ENCODE measurements at regions not wholly inside any gene's neighbourhood (a gene's known extent, or its start where the extent isn't known, plus 50 kb on each side); places are given as distances from the start of the nearest gene placed in this dataset.

GRCh38 chrX:20487227-20487626, 220.5 kb upstream of the RPS6KA3 start:
- no peaks in the 10 kb centered on the region for H3K36me3 ChIP-seq (ENCODE audit: insufficient read depth, low read length)
- no peak overlapping the region for H3K27ac ChIP-seq (ENCODE audit: low read depth, low read length)
- no peaks in the 10 kb centered on the region for H3K9me3 Mint-ChIP-seq (ENCODE audit: unreplicated experiment)
- peaks cover 4% of the 10 kb centered on the region for H3K4me1 Mint-ChIP-seq (ENCODE audit: low read depth, unreplicated experiment)
- no peak overlapping the region for H3K9ac ChIP-seq (ENCODE audit: low read length)
- H3K27me3 Mint-ChIP-seq (ENCODE audit: low read depth, unreplicated experiment): no peaks in the 10 kb centered on the region
- no peaks in the 10 kb centered on the region for H3K36me3 Mint-ChIP-seq (ENCODE audit: low read depth, unreplicated experiment)
- TF ChIP-seq CTCF (IDR thresholded peaks at IDR 0.05; ENCODE audit: insufficient read depth, low read depth, low read length) (no peak), EZH2 (IDR thresholded peaks at IDR 0.05; ENCODE audit: insufficient read depth, low read length) (no peak)
- H3K4me3 Mint-ChIP-seq (ENCODE audit: unreplicated experiment): no peak overlapping the region
- H3K9me3 ChIP-seq (ENCODE audit: insufficient read depth, low read depth, low read length): no peaks in the 10 kb centered on the region
- H3K27me3 ChIP-seq (ENCODE audit: insufficient read depth, low read length): no peaks in the 10 kb centered on the region
- H2AFZ ChIP-seq (ENCODE audit: low read depth, low read length): no peak overlapping the region
- H3K27ac Mint-ChIP-seq (ENCODE audit: unreplicated experiment): no peak overlapping the region
- H4K20me1 ChIP-seq (ENCODE audit: insufficient read depth, low read length): no peaks in the 10 kb centered on the region
- no peaks in the 10 kb centered on the region for H3K79me2 ChIP-seq (ENCODE audit: insufficient read depth, low read length)
- no peak overlapping the region for H3K4me2 ChIP-seq (ENCODE audit: low read length)
- DNase-seq (ENCODE audit: low read depth) (peak; percentile 33), FAIRE-seq (peak; percentile 98)
- H3K4me3 ChIP-seq (ENCODE audit: insufficient read depth, low read depth, low read length): no peak overlapping the region
- H3K4me1 ChIP-seq (ENCODE audit: insufficient read depth, low read length): no peaks in the 10 kb centered on the region

DNA sequence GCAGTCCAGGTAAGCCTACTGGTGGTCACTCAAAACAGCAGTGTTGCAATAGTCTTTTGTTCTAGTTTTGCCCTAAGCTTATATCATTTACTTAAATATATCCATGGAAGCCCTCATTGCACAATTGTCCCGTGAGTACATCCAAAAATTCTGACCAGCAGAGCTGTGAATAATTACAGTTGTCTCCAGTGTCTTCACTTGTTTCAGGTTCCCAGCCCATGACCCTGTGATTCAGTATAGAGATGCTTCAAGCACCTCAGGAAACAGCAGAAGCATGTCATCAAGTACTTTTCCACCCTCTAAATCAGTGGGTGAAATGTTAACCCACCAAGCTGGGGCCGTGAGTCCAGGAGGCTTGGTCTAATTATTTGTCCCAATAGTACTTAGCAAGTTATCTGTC, 214.9 kb upstream of the RPS6KA3 start:
- FAIRE-seq (peak; percentile 60), DNase-seq (ENCODE audit: low read depth) (no peak)
- Histone ChIP-seq H3K4me1 (ENCODE audit: insufficient read depth, low read length) (no peaks in the 10 kb centered on the region), H3K9ac (ENCODE audit: low read length) (no peak overlapping the region), H3K36me3 (ENCODE audit: insufficient read depth, low read length) (no peaks in the 10 kb centered on the region), H3K27me3 (ENCODE audit: insufficient read depth, low read length) (no peaks in the 10 kb centered on the region), H3K27ac (ENCODE audit: low read depth, low read length) (no peak overlapping the region), H3K4me3 (ENCODE audit: insufficient read depth, low read depth, low read length) (no peak overlapping the region), H4K20me1 (ENCODE audit: insufficient read depth, low read length) (no peaks in the 10 kb centered on the region), H3K79me2 (ENCODE audit: insufficient read depth, low read length) (no peaks in the 10 kb centered on the region), H3K9me3 (ENCODE audit: insufficient read depth, low read depth, low read length) (no peaks in the 10 kb centered on the region), H2AFZ (ENCODE audit: low read depth, low read length) (no peak overlapping the region), H3K4me2 (ENCODE audit: low read length) (no peak overlapping the region)
- Mint-ChIP-seq H3K4me1 (ENCODE audit: low read depth, unreplicated experiment) (no peaks in the 10 kb centered on the region), H3K9me3 (ENCODE audit: unreplicated experiment) (peaks cover 2% of the 10 kb centered on the region), H3K27me3 (ENCODE audit: low read depth, unreplicated experiment) (no peaks in the 10 kb centered on the region), H3K36me3 (ENCODE audit: low read depth, unreplicated experiment) (no peaks in the 10 kb centered on the region), H3K27ac (ENCODE audit: unreplicated experiment) (no peak overlapping the region), H3K4me3 (ENCODE audit: unreplicated experiment) (no peak overlapping the region)
- TF ChIP-seq CTCF (IDR thresholded peaks at IDR 0.05; ENCODE audit: insufficient read depth, low read depth, low read length) (no peak), EZH2 (IDR thresholded peaks at IDR 0.05; ENCODE audit: insufficient read depth, low read length) (no peak)

DNA sequence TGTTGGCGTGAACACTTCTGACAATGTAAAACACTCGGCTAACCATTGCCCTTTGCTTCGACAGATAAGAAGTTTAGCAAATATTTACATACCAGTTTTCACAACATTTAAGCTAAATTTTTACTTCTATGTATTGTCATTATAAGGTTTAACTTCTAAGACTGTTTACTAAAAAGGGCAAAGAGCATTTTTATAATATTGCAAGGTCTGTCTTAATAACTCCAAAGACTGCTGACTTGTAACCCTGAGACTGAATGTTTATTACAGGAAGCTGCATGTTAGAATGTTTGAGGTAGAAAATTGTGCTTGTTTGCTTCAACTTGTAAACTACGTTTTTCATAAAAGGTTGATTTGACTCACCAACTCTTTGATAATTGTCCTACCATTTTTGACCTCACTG, 213.2 kb upstream of the RPS6KA3 start:
- no peak for FAIRE-seq

More for the DNA sequence above, 213.2 kb upstream of the RPS6KA3 start:
- Histone ChIP-seq H3K27me3 (ENCODE audit: insufficient read depth, low read length) (no peaks in the 10 kb centered on the region), H3K27ac (ENCODE audit: low read depth, low read length) (no peak overlapping the region), H3K9ac (ENCODE audit: low read length) (no peak overlapping the region), H3K4me1 (ENCODE audit: insufficient read depth, low read length) (no peaks in the 10 kb centered on the region), H4K20me1 (ENCODE audit: insufficient read depth, low read length) (no peaks in the 10 kb centered on the region), H3K9me3 (ENCODE audit: insufficient read depth, low read depth, low read length) (no peaks in the 10 kb centered on the region), H3K79me2 (ENCODE audit: insufficient read depth, low read length) (no peaks in the 10 kb centered on the region), H3K4me3 (ENCODE audit: insufficient read depth, low read depth, low read length) (no peak overlapping the region), H3K36me3 (ENCODE audit: insufficient read depth, low read length) (no peaks in the 10 kb centered on the region), H2AFZ (ENCODE audit: low read depth, low read length) (no peak overlapping the region), H3K4me2 (ENCODE audit: low read length) (no peak overlapping the region)
- H3K27me3 Mint-ChIP-seq (ENCODE audit: low read depth, unreplicated experiment): no peaks in the 10 kb centered on the region
- TF ChIP-seq EZH2 (IDR thresholded peaks at IDR 0.05; ENCODE audit: insufficient read depth, low read length) (no peak), CTCF (IDR thresholded peaks at IDR 0.05; ENCODE audit: insufficient read depth, low read depth, low read length) (no peak)
- H3K27ac Mint-ChIP-seq (ENCODE audit: unreplicated experiment): no peak overlapping the region
- peaks cover 2% of the 10 kb centered on the region for H3K9me3 Mint-ChIP-seq (ENCODE audit: unreplicated experiment)
- H3K36me3 Mint-ChIP-seq (ENCODE audit: low read depth, unreplicated experiment): no peaks in the 10 kb centered on the region
- DNase-seq (ENCODE audit: low read depth): no peak
- H3K4me3 Mint-ChIP-seq (ENCODE audit: unreplicated experiment): no peak overlapping the region
- no peaks in the 10 kb centered on the region for H3K4me1 Mint-ChIP-seq (ENCODE audit: low read depth, unreplicated experiment)

Data from astrocyte (in vitro differentiated cells and primary cell).